SK-N-SH (cell line): ENCODE measurements at regions not wholly inside any gene's neighbourhood (a gene's known extent, or its start where the extent isn't known, plus 50 kb on each side); places are given as distances from the start of the nearest gene placed in this dataset.

Experiments used
- CTCF ChIA-PET: fragments of 300-600, 350-600 bp; formaldehyde crosslinking; extraction: SDS; loops from one replicate; lab custom pipeline; 2021; lab: Yijun Ruan, JAX
- POLR2A ChIA-PET: fragments of 350-600 bp; sonication (Branson Sonifier 250); formaldehyde crosslinking; extraction: SDS; loops from one replicate; lab custom pipeline; 2020; ENCODE audit warnings: antibody characterized with exemption, inconsistent platforms; lab: Yijun Ruan, JAX
- DNase-seq: peaks from one replicate; pipeline ENCODE4 v3.0.0; 2012
- H2AFZ ChIP-seq: fragments of 200-600 bp; sonication (generic); 2 replicates; pipeline ENCODE4 v1.8.1; 2016; ENCODE audit warnings: antibody characterized with exemption, mild to moderate bottlenecking, low read depth
- H3F3A ChIP-seq: fragments of 200-600 bp; sonication (generic); replicated peaks from 2 replicates; pipeline ENCODE3; 2016; ENCODE audit warnings: antibody characterized with exemption, mild to moderate bottlenecking; ENCODE audit not compliant: insufficient read depth
- H3K27ac ChIP-seq, 2 experiments: fragments of 200-500 bp in 1 of 2; fragments of 200-600 bp in 1 of 2; sonication (Bioruptor generic) in 1 of 2; sonication (generic), shearing (Covaris generic) in 1 of 2; 2 replicates each; pipeline versions ENCODE4 v1.5.1 to v1.6.1; 2014 to 2016; ENCODE audit warnings: low read depth in 2 of 2, inconsistent platforms in 1 of 2, low read length in 1 of 2, mild to moderate bottlenecking in 1 of 2, mixed read lengths in 1 of 2
- H3K27me3 ChIP-seq: fragments of 200-600 bp; sonication (generic), shearing (Covaris generic); 2 replicates; pipeline ENCODE4 v1.6.1; 2016; ENCODE audit warnings: mixed run types; ENCODE audit not compliant: insufficient read depth
- H3K36me3 ChIP-seq, 2 experiments: fragments of 200-500 bp in 1 of 2; fragments of 200-600 bp in 1 of 2; sonication (Bioruptor generic) in 1 of 2; sonication (generic) in 1 of 2; replicated peaks in 1 of 2; 2 replicates each; pipeline versions ENCODE3 to v1.5.1; 2014 to 2016; ENCODE audit warnings: low read length in 1 of 2, mild to moderate bottlenecking in 1 of 2; ENCODE audit not compliant: insufficient read depth in 2 of 2, control insufficient read depth in 1 of 2
- H3K4me1 ChIP-seq, 2 experiments: fragments of 200-500 bp in 1 of 2; fragments of 200-600 bp in 1 of 2; sonication (Bioruptor generic) in 1 of 2; sonication (generic), shearing (Covaris generic) in 1 of 2; 2 replicates each; pipeline versions ENCODE4 v1.5.1 to v1.6.1; 2014 to 2016; ENCODE audit warnings: low read depth in 1 of 2, low read length in 1 of 2, mixed run types in 1 of 2; ENCODE audit not compliant: insufficient read depth in 2 of 2, control insufficient read depth in 1 of 2
- H3K4me2 ChIP-seq: fragments of 200-600 bp; sonication (generic), shearing (Covaris generic); 2 replicates; pipeline ENCODE4 v1.6.1; 2017; ENCODE audit warnings: mixed run types
- H3K4me3 ChIP-seq, 2 experiments: fragments of 200-500 bp in 1 of 2; fragments of 200-600 bp in 1 of 2; sonication (Bioruptor generic) in 1 of 2; sonication (generic), shearing (Covaris generic) in 1 of 2; 2 replicates each; pipeline versions ENCODE4 v1.5.1 to v1.8.1; 2014 to 2016; ENCODE audit warnings: low read depth in 2 of 2, inconsistent platforms in 1 of 2, low read length in 1 of 2, mild to moderate bottlenecking in 1 of 2, mixed read lengths in 1 of 2, moderate library complexity in 1 of 2
- H3K79me2 ChIP-seq: fragments of 200-600 bp; sonication (generic); 2 replicates; pipeline ENCODE4 v1.8.1; 2017; ENCODE audit warnings: mild to moderate bottlenecking; ENCODE audit not compliant: insufficient read depth
- H3K9ac ChIP-seq: fragments of 200-600 bp; sonication (generic); 2 replicates; pipeline ENCODE4 v1.6.1; 2017; ENCODE audit warnings: mixed run types
- H3K9me2 ChIP-seq: fragments of 200-600 bp; sonication (generic); 2 replicates; pipeline ENCODE4 v1.6.1; 2017; ENCODE audit warnings: mixed run types
- H3K9me3 ChIP-seq: fragments of 200-600 bp; sonication (generic); 2 replicates; pipeline ENCODE4 v1.6.1; 2017; ENCODE audit warnings: mixed run types, mild to moderate bottlenecking, moderate library complexity
- H4K20me1 ChIP-seq: fragments of 200-600 bp; sonication (generic); 2 replicates; pipeline ENCODE4 v1.6.1; 2017; ENCODE audit warnings: mild to moderate bottlenecking, mixed run types; ENCODE audit not compliant: insufficient read depth
- CHD2 ChIP-seq: fragments of 150-350 bp; IDR thresholded peaks from 2 replicates; pipeline ENCODE4 v1.6.1; 2018; ENCODE audit warnings: low read length; ENCODE audit not compliant: partially characterized antibody
- ELF1 ChIP-seq: IDR thresholded peaks from 2 replicates; pipeline ENCODE4 v1.4.0; 2012
- EP300 ChIP-seq, 2 experiments: IDR thresholded peaks; 2 replicates each; pipeline versions ENCODE4 v1.4.0 to v1.6.1; 2012; ENCODE audit warnings: borderline replicate concordance in 1 of 2, low read depth in 1 of 2, low read length in 1 of 2
- EZH2phosphoT487 ChIP-seq: fragments of 200-600 bp; sonication (generic); IDR thresholded peaks from 2 replicates; pipeline ENCODE4 v1.6.1; 2017; ENCODE audit warnings: low read depth, mixed run types, mild to moderate bottlenecking, antibody characterized with exemption, moderate library complexity, borderline replicate concordance
- FOXM1 ChIP-seq: IDR thresholded peaks from 2 replicates; pipeline ENCODE4 v1.4.0; 2012; ENCODE audit warnings: low read depth, mild to moderate bottlenecking
- GABPA ChIP-seq: IDR thresholded peaks from 2 replicates; pipeline ENCODE4 v1.4.0; 2012; ENCODE audit warnings: low read depth, mild to moderate bottlenecking
- GATA2 ChIP-seq: sonication (generic); formaldehyde crosslinking; IDR thresholded peaks from 2 replicates; pipeline ENCODE4 v1.5.0; 2020; ENCODE audit warnings: mild to moderate bottlenecking, missing genetic modification reagents
- IRF3 ChIP-seq: fragments of 150-350 bp; IDR thresholded peaks from 2 replicates; pipeline ENCODE4 v1.6.1; 2016; ENCODE audit warnings: mild to moderate bottlenecking, low read depth, low read length
- JUND ChIP-seq: IDR thresholded peaks from 2 replicates; pipeline ENCODE4 v1.4.0; 2012
- MEF2A ChIP-seq: IDR thresholded peaks from 2 replicates; pipeline ENCODE4 v1.4.0; 2012; ENCODE audit warnings: low read depth, borderline replicate concordance
- NFIC ChIP-seq: IDR thresholded peaks from 2 replicates; pipeline ENCODE4 v1.4.0; 2012; ENCODE audit warnings: borderline replicate concordance
- PBX3 ChIP-seq: IDR thresholded peaks from 2 replicates; pipeline ENCODE4; 2012
- POLR2AphosphoS5 ChIP-seq: IDR thresholded peaks from 2 replicates; pipeline ENCODE4 v1.6.1; 2012; ENCODE audit warnings: low read depth, low read length
- RAD21 ChIP-seq: IDR thresholded peaks from 2 replicates; pipeline ENCODE4 v1.6.1; 2012; ENCODE audit warnings: mild to moderate bottlenecking, low read length
- RCOR1 ChIP-seq: fragments of 150-350 bp; IDR thresholded peaks from 2 replicates; pipeline ENCODE4 v1.6.1; 2017; ENCODE audit warnings: antibody characterized with exemption, low read length
- RFX5 ChIP-seq: IDR thresholded peaks from 2 replicates; pipeline ENCODE4 v1.6.1; 2012; ENCODE audit warnings: mild to moderate bottlenecking, improper control_type of control experiment, low read length
- SIN3A ChIP-seq: IDR thresholded peaks from 2 replicates; pipeline ENCODE4 v1.6.1; 2012; ENCODE audit warnings: low read depth, mild to moderate bottlenecking, low read length, moderate library complexity, borderline replicate concordance
- SMC3 ChIP-seq: IDR thresholded peaks from 2 replicates; pipeline ENCODE4 v1.6.1; 2012; ENCODE audit warnings: low read depth, low read length, improper control_type of control experiment
- TAF1 ChIP-seq: IDR thresholded peaks from 2 replicates; pipeline ENCODE4 v1.6.1; 2012; ENCODE audit warnings: low read depth, mild to moderate bottlenecking, low read length, moderate library complexity, borderline replicate concordance
- TCF12 ChIP-seq: IDR thresholded peaks from 2 replicates; pipeline ENCODE4 v1.4.0; 2012
- YY1 ChIP-seq: IDR thresholded peaks from 2 replicates; pipeline ENCODE4 v1.4.0; 2012; ENCODE audit warnings: low read depth, mild to moderate bottlenecking
- ZBTB33 ChIP-seq: IDR thresholded peaks from 2 replicates; pipeline ENCODE4 v1.4.0; 2012; ENCODE audit warnings: low read depth, borderline replicate concordance
- WGBS: methylation state at CpG from one replicate; pipeline ENCODE4 v1.1.6; 2017; ENCODE audit warnings: low lambda C conversion rate; 5-methylcytosine and 5-hydroxymethylcytosine counted together

- no peaks in the 10 kb centered on the region for H4K20me1 ChIP-seq
- no peak overlapping the region for H2AFZ ChIP-seq
- ChIA-PET POLR2A (no interaction called here), CTCF (no interaction called here)
- H3K36me3 ChIP-seq, result no peaks in the 10 kb centered on the region
- WGBS, result 94% methylated on average over 2 of the region's 2 CpGs
- peaks cover 2 to 17% of the 10 kb centered on the region in 2 experiments; a peak in 3 of 4 replicates for H3K4me1 ChIP-seq
- H3K4me3 ChIP-seq, result no peak overlapping the region
- no peak overlapping the region for H3K27ac ChIP-seq
- H3F3A ChIP-seq, result no peaks in the 10 kb centered on the region
- no peak overlapping the region for H3K9ac ChIP-seq
- H3K9me3 ChIP-seq, result no peaks in the 10 kb centered on the region
- DNase-seq, result no peak
- no peaks in the 10 kb centered on the region; the same call in 1 of the 2 replicates for H3K79me2 ChIP-seq
- H3K4me2 ChIP-seq, result no peak overlapping the region
- H3K9me2 ChIP-seq, result no peaks in the 10 kb centered on the region
- H3K27me3 ChIP-seq, result no peaks in the 10 kb centered on the region
- no peak for TF ChIP-seq NFIC
- TF ChIP-seq EZH2phosphoT487, result no peak
- TF ChIP-seq EP300 (IDR thresholded peaks at IDR 0.05; ENCODE audit: borderline replicate concordance in 1 of 2, low read depth in 1 of 2, low read length in 1 of 2), result no peak
- no peak for TF ChIP-seq SIN3A
- no peak for TF ChIP-seq RAD21
- TF ChIP-seq TAF1, result no peak
- TF ChIP-seq GATA2 (CRISPR knock-in tag), result no peak
- TF ChIP-seq ZBTB33, result no peak
- no peak for TF ChIP-seq ELF1
- TF ChIP-seq PBX3, result no peak
- TF ChIP-seq RFX5, result no peak
- TF ChIP-seq YY1, result no peak
- TF ChIP-seq GABPA, result no peak
- TF ChIP-seq SMC3, result no peak
- TF ChIP-seq JUND, result no peak
- TF ChIP-seq, all 33 proteins: peak for 0
Measured at GRCh38 chr13:73955977-73956500, 178.2 kb downstream of the KLF12 start.

GRCh38 chr13:73954808-73955207 lies 179.4 kb downstream of the KLF12 start:
- Histone ChIP-seq H3K9me3 (no peaks in the 10 kb centered on the region), H3K4me3 (no peak overlapping the region)

More at GRCh38 chr13:73954808-73955207, 179.4 kb downstream of the KLF12 start:
- ChIA-PET POLR2A (no interaction called here), CTCF (no interaction called here)
- no peaks in the 10 kb centered on the region for H3K27me3 ChIP-seq
- no peaks in the 10 kb centered on the region for H3K36me3 ChIP-seq
- no peak overlapping the region for H3K27ac ChIP-seq
- no peak overlapping the region for H3K9ac ChIP-seq
- no peak overlapping the region for H2AFZ ChIP-seq
- WGBS, result 100% methylated on average over 1 of the region's 1 CpG
- DNase-seq, result no peak
- no peaks in the 10 kb centered on the region for H4K20me1 ChIP-seq
- H3K4me2 ChIP-seq, result no peak overlapping the region
- H3K9me2 ChIP-seq, result no peaks in the 10 kb centered on the region
- H3K4me1 ChIP-seq, result peaks cover 2 to 17% of the 10 kb centered on the region in 2 experiments; a peak in 3 of 4 replicates
- H3F3A ChIP-seq, result no peaks in the 10 kb centered on the region
- no peaks in the 10 kb centered on the region for H3K79me2 ChIP-seq
- TF ChIP-seq RCOR1, result no peak
- no peak for TF ChIP-seq POLR2AphosphoS5
- TF ChIP-seq MEF2A, result no peak
- TF ChIP-seq FOXM1, result no peak
- no peak for TF ChIP-seq TAF1
- no peak for TF ChIP-seq JUND
- TF ChIP-seq CHD2, result no peak
- no peak for TF ChIP-seq ZBTB33
- TF ChIP-seq TCF12, result no peak
- TF ChIP-seq IRF3, result no peak
- no peak for TF ChIP-seq GATA2 (CRISPR knock-in tag)
- TF ChIP-seq, all 33 proteins: peak for 0
